ENCODE measurements at regions not wholly inside any gene's neighbourhood (a gene's known extent, or its start where the extent isn't known, plus 50 kb on each side); places are given as distances from the start of the nearest gene placed in this dataset.

GRCh38 chr10:9515922-9516321 lies 1461.4 kb downstream of the GATA3 start:
- H3K9me3 ChIP-seq (replicated peaks; ENCODE audit: control insufficient read depth, insufficient read depth, low read length), result no peaks in the 10 kb centered on the region; the same call in 2 of the 3 replicates
- H3K27me3 ChIP-seq (replicated peaks in 1 of 2; ENCODE audit: control insufficient read depth in 2 of 2, insufficient read depth in 2 of 2, low read length in 1 of 2), result no peaks in the 10 kb centered on the region
- WGBS (ENCODE audit: insufficient coverage, insufficient replicate concordance, low lambda C conversion rate, missing lambda C conversion rate), result 21% methylated on average over 6 of the region's 6 CpGs
- no peaks in the 10 kb centered on the region for H3K79me2 ChIP-seq (ENCODE audit: control insufficient read depth, insufficient read depth, low read length)
- no TSS peak for BruUV-seq (replicated peaks)
- no peak overlapping the region for H3K4me2 ChIP-seq (ENCODE audit: control insufficient read depth, insufficient read depth)
- ChIA-PET SMC1A (ENCODE audit: uncharacterized antibody, unreplicated experiment) (no interaction called here), POLR2A (no interaction called here), CTCF (no interaction called here), RAD21 (ENCODE audit: unreplicated experiment) (no interaction called here)
- H4K20me1 ChIP-seq (ENCODE audit: control insufficient read depth, insufficient read depth), result no peaks in the 10 kb centered on the region
- ATAC-seq, result no peak
- no peak for DNase-seq (ENCODE audit: low read depth, low spot score)
- H2AFZ ChIP-seq (ENCODE audit: control insufficient read depth, low read depth, low read length), result no peak overlapping the region
- H3K4me1 ChIP-seq (ENCODE audit: control insufficient read depth, insufficient read depth, low read length), result no peaks in the 10 kb centered on the region
- H3K27ac ChIP-seq (ENCODE audit: control insufficient read depth, insufficient read depth), result no peak overlapping the region
- FAIRE-seq, result no peak
- in situ Hi-C loops (cut with MboI), result no loop called here
- TF ChIP-seq ZNF622 (IDR thresholded peaks at IDR 0.05) (no peak), ZNF592 (IDR thresholded peaks at IDR 0.05) (no peak), ZBTB4 (CRISPR knock-in tag; IDR thresholded peaks at IDR 0.05) (no peak), FOS (IDR thresholded peaks at IDR 0.05; ENCODE audit: borderline replicate concordance, extremely low read depth, insufficient read length) (no peak), RAD51 (IDR thresholded peaks at IDR 0.05) (no peak), TBL1XR1 (IDR thresholded peaks at IDR 0.05; ENCODE audit: low read depth, low read length) (no peak), MLLT1 (IDR thresholded peaks at IDR 0.05) (no peak), MEF2A (IDR thresholded peaks at IDR 0.05; ENCODE audit: insufficient read depth, low read depth, low read length) (no peak), JUNB (IDR thresholded peaks at IDR 0.05) (no peak), EGR1 (IDR thresholded peaks at IDR 0.05; ENCODE audit: borderline replicate concordance in 1 of 2, low read depth in 2 of 2, low read length in 2 of 2) (no peak), ZNF24 (IDR thresholded peaks at IDR 0.05) (no peak), ZNF217 (IDR thresholded peaks at IDR 0.05) (no peak)
- TF ChIP-seq, protein P1, sequence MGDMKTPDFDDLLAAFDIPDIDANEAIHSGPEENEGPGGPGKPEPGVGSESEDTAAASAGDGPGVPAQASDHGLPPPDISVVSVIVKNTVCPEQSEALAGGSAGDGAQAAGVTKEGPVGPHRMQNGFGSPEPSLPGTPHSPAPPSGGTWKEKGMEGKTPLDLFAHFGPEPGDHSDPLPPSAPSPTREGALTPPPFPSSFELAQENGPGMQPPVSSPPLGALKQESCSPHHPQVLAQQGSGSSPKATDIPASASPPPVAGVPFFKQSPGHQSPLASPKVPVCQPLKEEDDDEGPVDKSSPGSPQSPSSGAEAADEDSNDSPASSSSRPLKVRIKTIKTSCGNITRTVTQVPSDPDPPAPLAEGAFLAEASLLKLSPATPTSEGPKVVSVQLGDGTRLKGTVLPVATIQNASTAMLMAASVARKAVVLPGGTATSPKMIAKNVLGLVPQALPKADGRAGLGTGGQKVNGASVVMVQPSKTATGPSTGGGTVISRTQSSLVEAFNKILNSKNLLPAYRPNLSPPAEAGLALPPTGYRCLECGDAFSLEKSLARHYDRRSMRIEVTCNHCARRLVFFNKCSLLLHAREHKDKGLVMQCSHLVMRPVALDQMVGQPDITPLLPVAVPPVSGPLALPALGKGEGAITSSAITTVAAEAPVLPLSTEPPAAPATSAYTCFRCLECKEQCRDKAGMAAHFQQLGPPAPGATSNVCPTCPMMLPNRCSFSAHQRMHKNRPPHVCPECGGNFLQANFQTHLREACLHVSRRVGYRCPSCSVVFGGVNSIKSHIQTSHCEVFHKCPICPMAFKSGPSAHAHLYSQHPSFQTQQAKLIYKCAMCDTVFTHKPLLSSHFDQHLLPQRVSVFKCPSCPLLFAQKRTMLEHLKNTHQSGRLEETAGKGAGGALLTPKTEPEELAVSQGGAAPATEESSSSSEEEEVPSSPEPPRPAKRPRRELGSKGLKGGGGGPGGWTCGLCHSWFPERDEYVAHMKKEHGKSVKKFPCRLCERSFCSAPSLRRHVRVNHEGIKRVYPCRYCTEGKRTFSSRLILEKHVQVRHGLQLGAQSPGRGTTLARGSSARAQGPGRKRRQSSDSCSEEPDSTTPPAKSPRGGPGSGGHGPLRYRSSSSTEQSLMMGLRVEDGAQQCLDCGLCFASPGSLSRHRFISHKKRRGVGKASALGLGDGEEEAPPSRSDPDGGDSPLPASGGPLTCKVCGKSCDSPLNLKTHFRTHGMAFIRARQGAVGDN (IDR thresholded peaks at IDR 0.05), result no peak
- no peaks in the 10 kb centered on the region for H3K36me3 ChIP-seq (ENCODE audit: control insufficient read depth in 2 of 2, insufficient read depth in 2 of 2, low read length in 1 of 2)
- intact Hi-C loops (cut with micrococcal nuclease; ENCODE audit: unreplicated experiment), result no loop called here
- H3K4me3 ChIP-seq, result no peak overlapping the region
- H3K9ac ChIP-seq (ENCODE audit: control insufficient read depth, insufficient read depth, low read length), result no peak overlapping the region
